ENCODE measurements at regions not wholly inside any gene's neighbourhood (a gene's known extent, or its start where the extent isn't known, plus 50 kb on each side); places are given as distances from the start of the nearest gene placed in this dataset.
"Not testable (repeated sequence)": the region's sequence is repeated elsewhere in the genome, so short reads cannot be mapped to it uniquely, and the experiment has no call there.

GRCh38 chr12:131203666-131204415 lies 250.1 kb downstream of the ADGRD1 start:
- DNase-seq: no peak
- intact Hi-C loops (cut with DNase I): no loop called here

GRCh38 chr12:131204416-131205274 lies 250.9 kb downstream of the ADGRD1 start:
- intact Hi-C loops (cut with DNase I): no loop called here
- Histone ChIP-seq H3K4me3 (no peak overlapping the region), H3K9me3 (no peaks in the 10 kb centered on the region), H3K27ac (no peak overlapping the region), H3K4me1 (no peaks in the 10 kb centered on the region), H3K36me3 (no peaks in the 10 kb centered on the region), H3K27me3 (peaks cover 0 to 12% (median 0%) of the 10 kb centered on the region in 9 donors)
- WGBS, 4 donors: 70 to 79% (median 73%) methylated on average over 10 to 17 of the region's 17 CpGs
- peak in 1 of 5 donors; percentile 46 for DNase-seq
- no peak for ATAC-seq
- no peak for TF ChIP-seq POLR2A (IDR thresholded peaks at IDR 0.05)
- TF ChIP-seq CTCF (IDR thresholded peaks at IDR 0.05): no peak

More at GRCh38 chr12:131203666-131204415, 250.1 kb downstream of the ADGRD1 start:
- Histone ChIP-seq H3K36me3 (no peaks in the 10 kb centered on the region), H3K9me3 (no peaks in the 10 kb centered on the region), H3K27ac (no peak overlapping the region), H3K27me3 (peaks cover 0 to 8% (median 0%) of the 10 kb centered on the region in 9 donors), H3K4me1 (no peaks in the 10 kb centered on the region), H3K4me3 (no peak overlapping the region)
- ATAC-seq: no peak
- TF ChIP-seq CTCF (IDR thresholded peaks at IDR 0.05): no peak
- TF ChIP-seq POLR2A (IDR thresholded peaks at IDR 0.05): no peak
- 87 to 90% (median 89%) methylated on average over 24 to 25 of the region's 25 CpGs for WGBS, 4 donors

GRCh38 chr12:131205275-131205933 lies 251.7 kb downstream of the ADGRD1 start:
- H3K27ac ChIP-seq; H3K36me3 ChIP-seq; H3K9me3 ChIP-seq; DNase-seq; H3K4me3 ChIP-seq; intact Hi-C loops (cut with DNase I); H3K4me1 ChIP-seq; ATAC-seq: not testable (repeated sequence)
- peaks cover 0 to 18% (median 0%) of the 10 kb centered on the region in 9 donors for H3K27me3 ChIP-seq
- WGBS, 4 donors: 78 to 81% (median 79%) methylated on average over 22 to 23 of the region's 23 CpGs

- intact Hi-C loops (cut with DNase I): not testable (repeated sequence)
- peaks cover 0 to 18% (median 0%) of the 10 kb centered on the region in 9 donors for H3K27me3 ChIP-seq
Measured at GRCh38 chr12:131206630-131207299, 253.1 kb downstream of the ADGRD1 start.

GRCh38 chr12:131207300-131207660 lies 253.6 kb downstream of the ADGRD1 start:
- H3K4me1 ChIP-seq; H3K27ac ChIP-seq; DNase-seq; H3K36me3 ChIP-seq; H3K9me3 ChIP-seq; H3K4me3 ChIP-seq; intact Hi-C loops (cut with DNase I): not testable (repeated sequence)
- WGBS, 4 donors: 81 to 90% (median 82%) methylated on average over 6 to 12 of the region's 12 CpGs; no CpG with 5 or more reads in 1 of the 4 donors
- peak in 1 of 4 donors; percentile 7 for ATAC-seq
- H3K27me3 ChIP-seq: peaks cover 0 to 18% (median 0%) of the 10 kb centered on the region in 9 donors

More at GRCh38 chr12:131206630-131207299, 253.1 kb downstream of the ADGRD1 start:
- not testable (repeated sequence) for H3K4me3 ChIP-seq, H3K36me3 ChIP-seq, H3K9me3 ChIP-seq, H3K4me1 ChIP-seq, H3K27ac ChIP-seq, DNase-seq, ATAC-seq
- 52 to 74% (median 65%) methylated on average over 6 to 16 of the region's 19 CpGs for WGBS, 4 donors

GRCh38 chr12:131207841-131208240 lies 254.1 kb downstream of the ADGRD1 start:
- DNase-seq; H3K36me3 ChIP-seq; H3K9me3 ChIP-seq; H3K27ac ChIP-seq; H3K4me3 ChIP-seq; intact Hi-C loops (cut with DNase I); ATAC-seq; H3K4me1 ChIP-seq: not testable (repeated sequence)
- H3K27me3 ChIP-seq: peaks cover 0 to 18% (median 0%) of the 10 kb centered on the region in 9 donors
- WGBS, 4 donors: 60 to 84% (median 82%) methylated on average over 1 to 13 of the region's 21 CpGs
